Fibroblast of villous mesenchyme (primary cell): ENCODE measurements at regions not wholly inside any gene's neighbourhood (a gene's known extent, or its start where the extent isn't known, plus 50 kb on each side); places are given as distances from the start of the nearest gene placed in this dataset.

Source experiments
- DNase-seq: peaks from one replicate; pipeline ENCODE4 v3.0.0-alpha.2; 2010; ENCODE audit warnings: low read depth
- H3K4me3 ChIP-seq: 2 replicates; pipeline ENCODE4 v1.5.1; 2011; ENCODE audit warnings: low read depth, mild to moderate bottlenecking, low read length
- TF ChIP-seq, protein P1 (sequence below): IDR thresholded peaks from 2 replicates; pipeline ENCODE4 v1.5.1; 2012; ENCODE audit warnings: low read depth, mild to moderate bottlenecking, low read length; ENCODE audit not compliant: insufficient read depth

- H3K4me3 ChIP-seq = no peak overlapping the region
- TF ChIP-seq, protein P1, sequence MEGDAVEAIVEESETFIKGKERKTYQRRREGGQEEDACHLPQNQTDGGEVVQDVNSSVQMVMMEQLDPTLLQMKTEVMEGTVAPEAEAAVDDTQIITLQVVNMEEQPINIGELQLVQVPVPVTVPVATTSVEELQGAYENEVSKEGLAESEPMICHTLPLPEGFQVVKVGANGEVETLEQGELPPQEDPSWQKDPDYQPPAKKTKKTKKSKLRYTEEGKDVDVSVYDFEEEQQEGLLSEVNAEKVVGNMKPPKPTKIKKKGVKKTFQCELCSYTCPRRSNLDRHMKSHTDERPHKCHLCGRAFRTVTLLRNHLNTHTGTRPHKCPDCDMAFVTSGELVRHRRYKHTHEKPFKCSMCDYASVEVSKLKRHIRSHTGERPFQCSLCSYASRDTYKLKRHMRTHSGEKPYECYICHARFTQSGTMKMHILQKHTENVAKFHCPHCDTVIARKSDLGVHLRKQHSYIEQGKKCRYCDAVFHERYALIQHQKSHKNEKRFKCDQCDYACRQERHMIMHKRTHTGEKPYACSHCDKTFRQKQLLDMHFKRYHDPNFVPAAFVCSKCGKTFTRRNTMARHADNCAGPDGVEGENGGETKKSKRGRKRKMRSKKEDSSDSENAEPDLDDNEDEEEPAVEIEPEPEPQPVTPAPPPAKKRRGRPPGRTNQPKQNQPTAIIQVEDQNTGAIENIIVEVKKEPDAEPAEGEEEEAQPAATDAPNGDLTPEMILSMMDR = no peak
- DNase-seq = no peak
Observed at GRCh38 chr2:204171432-204172144, 235.0 kb downstream of the ICOS start.

DNA sequence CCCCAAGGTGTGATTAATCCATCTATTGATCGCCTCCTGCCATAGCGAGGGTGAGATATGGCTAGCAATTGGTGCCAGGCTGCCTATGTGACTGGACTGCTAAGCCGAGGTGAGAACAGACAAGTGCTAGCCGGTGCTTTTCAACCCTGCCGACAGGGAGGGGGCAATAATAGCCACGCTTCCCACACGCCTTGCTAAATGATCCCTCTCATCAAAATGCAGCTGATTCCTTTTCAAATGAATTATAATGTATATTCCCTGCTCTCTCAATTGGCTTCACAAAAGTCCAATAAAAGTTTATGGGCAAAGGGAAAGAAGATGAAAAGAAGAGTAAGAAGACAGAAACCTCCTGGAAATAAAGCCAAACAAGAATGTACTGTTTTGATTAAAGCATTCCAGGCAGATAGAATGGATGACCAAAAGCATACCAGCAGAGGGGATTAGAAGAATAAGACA is 235.6 kb downstream of the ICOS start:
- TF ChIP-seq, protein P1 = no peak
- no peak for DNase-seq
- no peak overlapping the region for H3K4me3 ChIP-seq

GRCh38 chr2:204174034-204174433 is 237.5 kb downstream of the ICOS start:
- no peak overlapping the region for H3K4me3 ChIP-seq
- TF ChIP-seq, protein P1 = no peak
- DNase-seq = no peak

DNA sequence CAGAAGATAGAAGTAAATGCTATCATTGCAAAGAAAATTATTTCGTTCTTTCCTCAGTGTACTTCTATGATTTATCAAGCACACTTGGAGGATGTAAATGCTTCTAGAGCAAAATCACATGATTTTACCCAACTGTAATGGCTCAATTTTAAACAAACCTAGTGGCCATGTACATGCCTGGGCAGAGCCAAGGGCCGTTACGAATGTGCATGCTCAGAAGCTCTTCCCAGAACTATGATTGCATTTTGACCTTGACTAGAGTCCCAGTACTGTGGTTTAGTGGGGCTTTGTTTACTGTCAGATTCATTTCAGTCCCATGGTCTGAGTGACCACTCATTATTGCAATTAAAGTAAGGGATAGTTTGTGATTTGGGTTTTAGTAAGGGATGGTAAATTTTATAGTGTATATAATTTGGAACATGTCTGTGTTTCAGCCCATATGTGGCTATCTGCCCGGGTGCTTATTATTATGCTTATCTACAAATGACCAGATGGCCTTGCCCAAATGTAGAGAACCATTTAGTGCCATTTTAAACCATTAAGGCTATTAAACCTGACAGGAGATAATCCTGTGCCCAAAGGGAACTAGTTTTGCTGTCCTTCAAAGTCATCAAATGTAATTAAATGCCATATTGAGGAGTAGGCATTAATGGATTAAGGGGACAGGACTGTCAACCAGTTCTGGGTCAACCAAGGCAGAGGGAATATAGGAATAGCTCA is 239.1 kb downstream of the ICOS start:
- H3K4me3 ChIP-seq = no peak overlapping the region
- TF ChIP-seq, protein P1 = no peak
- no peak for DNase-seq

GRCh38 chr2:204176306-204176705 is 239.7 kb downstream of the ICOS start:
- no peak for DNase-seq
- TF ChIP-seq, protein P1 = no peak
- no peak overlapping the region for H3K4me3 ChIP-seq

DNA sequence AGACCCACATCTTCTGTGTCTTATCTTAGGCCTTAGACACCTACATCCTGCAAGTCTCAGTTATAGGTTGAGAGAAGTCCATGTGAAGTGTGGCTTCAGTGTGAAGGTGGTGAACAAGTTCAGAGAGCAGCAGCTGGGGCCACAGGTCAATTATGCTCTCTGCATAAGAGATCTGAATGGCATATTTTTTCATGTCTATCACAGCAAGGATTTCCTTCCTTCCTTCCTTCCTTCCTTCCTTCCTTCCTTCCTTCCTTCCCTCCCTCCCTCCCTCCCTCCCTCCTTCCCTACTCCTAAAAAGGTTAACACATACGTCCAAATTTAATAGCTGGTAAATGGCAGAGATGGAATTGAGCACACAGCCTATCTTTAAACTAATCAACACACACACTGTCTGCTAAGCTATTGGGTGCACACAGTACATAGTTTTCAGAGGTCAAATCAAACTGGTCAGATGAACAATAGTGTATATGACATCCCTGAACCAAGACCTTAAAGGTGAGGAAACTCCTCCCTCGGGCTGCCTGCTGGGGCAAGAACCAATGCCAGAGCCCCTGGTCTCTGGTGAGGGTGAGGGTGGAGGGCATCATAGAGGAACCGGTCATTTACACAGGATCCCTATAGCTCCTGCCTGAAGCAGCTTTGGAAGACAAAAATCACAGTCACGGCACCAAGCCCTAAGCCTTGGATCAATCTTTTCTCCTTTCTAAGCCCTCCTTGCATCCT is 240.9 kb downstream of the ICOS start:
- H3K4me3 ChIP-seq = no peak overlapping the region
- DNase-seq = no peak
- TF ChIP-seq, protein P1 = no peak
